ENCODE measurements at regions not wholly inside any gene's neighbourhood (a gene's known extent, or its start where the extent isn't known, plus 50 kb on each side); places are given as distances from the start of the nearest gene placed in this dataset.

- TF ChIP-seq CTCF (IDR thresholded peaks at IDR 0.05) (no peak), POLR2A (IDR thresholded peaks at IDR 0.05) (no peak)
Observed at GRCh38 chr2:41943159-41943558, 104.7 kb upstream of the PKDCC start.
